GM12872 (cell line): ENCODE measurements at regions not wholly inside any gene's neighbourhood (a gene's known extent, or its start where the extent isn't known, plus 50 kb on each side); places are given as distances from the start of the nearest gene placed in this dataset.

ENCODE experiments used
- CTCF ChIP-seq: IDR thresholded peaks from 3 replicates; pipeline ENCODE4 v1.5.1; 2011; ENCODE audit warnings: low read depth, mild to moderate bottlenecking, low read length, moderate library complexity; ENCODE audit not compliant: insufficient read depth

- TF ChIP-seq CTCF = no peak
Measured at GRCh38 chr3:151960961-151961580, 87.6 kb downstream of the SUCNR1 start.

- no peak for TF ChIP-seq CTCF
Measured at GRCh38 chr3:151962352-151962751, 88.9 kb downstream of the SUCNR1 start.

- no peak for TF ChIP-seq CTCF
Measured at GRCh38 chr3:151962912-151963311, 89.5 kb downstream of the SUCNR1 start.

GRCh38 chr3:151964743-151965142, 91.3 kb downstream of the SUCNR1 start:
- TF ChIP-seq CTCF = no peak

GRCh38 chr3:151969026-151969642, 95.7 kb downstream of the SUCNR1 start:
- TF ChIP-seq CTCF = no peak

- no peak for TF ChIP-seq CTCF
Measured at GRCh38 chr3:151971814-151972579, 98.6 kb downstream of the SUCNR1 start.

- no peak for TF ChIP-seq CTCF
Measured at GRCh38 chr3:151974067-151974466, 100.6 kb downstream of the SUCNR1 start.
